ENCODE measurements at regions not wholly inside any gene's neighbourhood (a gene's known extent, or its start where the extent isn't known, plus 50 kb on each side); places are given as distances from the start of the nearest gene placed in this dataset.

GRCh38 chr5:2178528-2178927 is 295.8 kb upstream of the IRX4 start:
- TF ChIP-seq, protein P1, sequence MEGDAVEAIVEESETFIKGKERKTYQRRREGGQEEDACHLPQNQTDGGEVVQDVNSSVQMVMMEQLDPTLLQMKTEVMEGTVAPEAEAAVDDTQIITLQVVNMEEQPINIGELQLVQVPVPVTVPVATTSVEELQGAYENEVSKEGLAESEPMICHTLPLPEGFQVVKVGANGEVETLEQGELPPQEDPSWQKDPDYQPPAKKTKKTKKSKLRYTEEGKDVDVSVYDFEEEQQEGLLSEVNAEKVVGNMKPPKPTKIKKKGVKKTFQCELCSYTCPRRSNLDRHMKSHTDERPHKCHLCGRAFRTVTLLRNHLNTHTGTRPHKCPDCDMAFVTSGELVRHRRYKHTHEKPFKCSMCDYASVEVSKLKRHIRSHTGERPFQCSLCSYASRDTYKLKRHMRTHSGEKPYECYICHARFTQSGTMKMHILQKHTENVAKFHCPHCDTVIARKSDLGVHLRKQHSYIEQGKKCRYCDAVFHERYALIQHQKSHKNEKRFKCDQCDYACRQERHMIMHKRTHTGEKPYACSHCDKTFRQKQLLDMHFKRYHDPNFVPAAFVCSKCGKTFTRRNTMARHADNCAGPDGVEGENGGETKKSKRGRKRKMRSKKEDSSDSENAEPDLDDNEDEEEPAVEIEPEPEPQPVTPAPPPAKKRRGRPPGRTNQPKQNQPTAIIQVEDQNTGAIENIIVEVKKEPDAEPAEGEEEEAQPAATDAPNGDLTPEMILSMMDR (IDR thresholded peaks at IDR 0.05) = no peak
- TF ChIP-seq POLR2A (IDR thresholded peaks at IDR 0.05) = no peak
